Endothelial cell (in vitro differentiated cells): ENCODE measurements at regions not wholly inside any gene's neighbourhood (a gene's known extent, or its start where the extent isn't known, plus 50 kb on each side); places are given as distances from the start of the nearest gene placed in this dataset.

ENCODE experiments used
- DNase-seq: peaks from one replicate; pipeline ENCODE4 v3.0.0; 2021; ENCODE audit warnings: low spot score
- H3K27ac Mint-ChIP-seq: one replicate; pipeline ENCODE4 v1.8.0; 2021; ENCODE audit warnings: mixed read lengths, inconsistent platforms; ENCODE audit not compliant: unreplicated experiment
- H3K27me3 Mint-ChIP-seq: one replicate; pipeline ENCODE4 v1.8.0; 2021; ENCODE audit warnings: mild to moderate bottlenecking, moderate library complexity, mixed read lengths, inconsistent platforms; ENCODE audit not compliant: unreplicated experiment
- H3K36me3 Mint-ChIP-seq: one replicate; pipeline ENCODE4 v1.8.0; 2021; ENCODE audit warnings: mild to moderate bottlenecking, low read depth, mixed read lengths, inconsistent platforms; ENCODE audit not compliant: unreplicated experiment
- H3K4me1 Mint-ChIP-seq: one replicate; pipeline ENCODE4 v1.8.0; 2021; ENCODE audit warnings: mild to moderate bottlenecking, mixed read lengths, inconsistent platforms; ENCODE audit not compliant: unreplicated experiment
- H3K4me3 Mint-ChIP-seq: one replicate; pipeline ENCODE4 v1.8.0; 2021; ENCODE audit warnings: mild to moderate bottlenecking, mixed read lengths, inconsistent platforms; ENCODE audit not compliant: unreplicated experiment
- H3K9me3 Mint-ChIP-seq: one replicate; pipeline ENCODE4 v1.8.0; 2021; ENCODE audit warnings: mixed read lengths, inconsistent platforms; ENCODE audit not compliant: unreplicated experiment
- TF ChIP-seq, protein P1 (sequence below): fragments of 200-600 bp; sonication (generic); IDR thresholded peaks from one replicate; pipeline ENCODE4 v1.5.0; 2021; ENCODE audit warnings: antibody characterized with exemption; ENCODE audit not compliant: unreplicated experiment

DNA sequence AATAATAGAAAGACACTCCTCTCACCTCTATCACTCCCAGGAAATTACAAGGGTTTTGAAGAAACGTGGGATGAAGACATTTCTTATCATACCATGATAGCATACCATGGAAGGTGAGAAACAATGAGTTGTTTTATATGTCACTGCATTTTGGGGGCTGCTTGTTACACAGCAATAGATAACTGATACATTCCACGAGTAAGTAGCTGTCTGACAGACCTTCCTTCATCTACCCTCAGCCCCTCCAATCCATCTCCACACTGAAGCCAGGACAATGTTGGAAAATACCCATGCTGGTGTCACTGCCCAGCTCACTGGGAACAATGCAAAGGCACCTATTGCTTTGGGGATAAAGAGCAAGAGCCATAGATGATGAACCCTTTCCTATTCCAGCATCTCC is 68.9 kb upstream of the USP29 start:
- Mint-ChIP-seq H3K9me3 (peaks cover 53% of the 10 kb centered on the region), H3K27me3 (peaks cover 4% of the 10 kb centered on the region), H3K36me3 (peaks cover 15% of the 10 kb centered on the region), H3K4me1 (no peaks in the 10 kb centered on the region), H3K27ac (no peak overlapping the region), H3K4me3 (no peak overlapping the region)
- TF ChIP-seq, protein P1, sequence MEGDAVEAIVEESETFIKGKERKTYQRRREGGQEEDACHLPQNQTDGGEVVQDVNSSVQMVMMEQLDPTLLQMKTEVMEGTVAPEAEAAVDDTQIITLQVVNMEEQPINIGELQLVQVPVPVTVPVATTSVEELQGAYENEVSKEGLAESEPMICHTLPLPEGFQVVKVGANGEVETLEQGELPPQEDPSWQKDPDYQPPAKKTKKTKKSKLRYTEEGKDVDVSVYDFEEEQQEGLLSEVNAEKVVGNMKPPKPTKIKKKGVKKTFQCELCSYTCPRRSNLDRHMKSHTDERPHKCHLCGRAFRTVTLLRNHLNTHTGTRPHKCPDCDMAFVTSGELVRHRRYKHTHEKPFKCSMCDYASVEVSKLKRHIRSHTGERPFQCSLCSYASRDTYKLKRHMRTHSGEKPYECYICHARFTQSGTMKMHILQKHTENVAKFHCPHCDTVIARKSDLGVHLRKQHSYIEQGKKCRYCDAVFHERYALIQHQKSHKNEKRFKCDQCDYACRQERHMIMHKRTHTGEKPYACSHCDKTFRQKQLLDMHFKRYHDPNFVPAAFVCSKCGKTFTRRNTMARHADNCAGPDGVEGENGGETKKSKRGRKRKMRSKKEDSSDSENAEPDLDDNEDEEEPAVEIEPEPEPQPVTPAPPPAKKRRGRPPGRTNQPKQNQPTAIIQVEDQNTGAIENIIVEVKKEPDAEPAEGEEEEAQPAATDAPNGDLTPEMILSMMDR: no peak
- no peak for DNase-seq

DNA sequence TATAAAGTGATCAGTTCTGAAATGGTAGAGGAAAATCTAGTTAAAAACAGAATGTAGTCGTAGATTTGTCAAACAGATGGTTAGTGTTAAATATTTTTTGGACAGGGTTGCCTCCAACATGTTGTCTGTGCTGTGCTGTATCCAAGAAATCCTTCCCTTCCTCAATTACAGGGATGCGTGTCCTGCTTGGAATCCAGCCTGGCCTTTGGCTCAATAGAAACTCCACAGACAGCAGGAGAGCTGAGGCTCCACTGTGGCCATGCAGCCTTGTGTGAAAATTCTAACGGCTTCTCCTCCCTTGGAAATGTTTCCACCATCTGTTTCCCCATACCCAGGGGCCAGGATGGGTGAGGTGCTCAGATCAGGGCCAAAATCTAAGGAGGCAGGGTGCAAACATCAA is 67.7 kb upstream of the USP29 start:
- H3K36me3 Mint-ChIP-seq: peaks cover 15% of the 10 kb centered on the region
- peaks cover 3% of the 10 kb centered on the region for H3K27me3 Mint-ChIP-seq
- H3K4me3 Mint-ChIP-seq: no peak overlapping the region
- no peaks in the 10 kb centered on the region for H3K4me1 Mint-ChIP-seq
- no peak overlapping the region for H3K27ac Mint-ChIP-seq
- peaks cover 51% of the 10 kb centered on the region for H3K9me3 Mint-ChIP-seq
- no peak for DNase-seq
- TF ChIP-seq, protein P1: no peak

DNA sequence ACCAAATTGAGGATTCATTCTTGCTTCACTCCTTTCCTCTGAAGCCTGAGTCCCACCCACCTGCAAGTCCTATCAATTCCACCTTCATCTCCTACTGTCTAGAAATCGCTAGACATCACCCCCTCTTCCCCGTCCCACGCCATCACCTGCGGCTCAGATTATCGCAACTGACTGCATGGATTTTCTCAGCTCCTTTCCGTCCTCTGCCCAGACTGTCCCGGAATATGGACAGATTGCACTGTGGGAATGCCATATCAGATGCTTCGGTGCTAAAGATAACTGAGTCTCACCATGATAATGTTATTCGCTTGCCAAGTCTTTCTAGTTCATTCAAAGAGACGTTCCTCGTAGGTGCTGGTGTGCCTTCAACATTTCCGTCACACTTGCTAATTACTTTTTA is 66.4 kb upstream of the USP29 start:
- peaks cover 11% of the 10 kb centered on the region for H3K36me3 Mint-ChIP-seq
- TF ChIP-seq, protein P1: no peak
- no peak overlapping the region for H3K4me3 Mint-ChIP-seq
- no peak for DNase-seq
- H3K27me3 Mint-ChIP-seq: peaks cover 3% of the 10 kb centered on the region
- H3K27ac Mint-ChIP-seq: no peak overlapping the region
- H3K9me3 Mint-ChIP-seq: peaks cover 42% of the 10 kb centered on the region
- H3K4me1 Mint-ChIP-seq: no peaks in the 10 kb centered on the region

DNA sequence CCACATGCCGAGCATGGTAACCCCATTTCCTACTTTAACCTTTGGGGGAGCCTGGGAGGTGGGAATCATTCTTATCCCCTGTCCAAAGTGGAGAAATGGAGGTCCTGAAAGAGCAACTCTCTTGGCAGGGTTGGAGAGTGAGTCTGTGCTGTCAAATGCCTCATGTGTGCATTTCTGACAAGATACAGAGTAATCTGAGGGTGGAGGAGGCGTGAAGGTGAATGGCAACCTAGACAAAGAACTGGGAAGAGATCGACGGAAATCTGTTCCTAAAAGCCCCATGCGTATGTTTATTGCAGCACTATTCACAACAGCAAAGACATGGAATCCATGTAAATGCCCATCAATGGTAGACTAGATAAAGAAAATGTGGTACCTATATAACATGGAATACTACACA is 63.8 kb upstream of the USP29 start:
- Mint-ChIP-seq H3K27me3 (peaks cover 3% of the 10 kb centered on the region), H3K9me3 (peaks cover 40% of the 10 kb centered on the region), H3K27ac (no peak overlapping the region), H3K36me3 (peaks cover 9% of the 10 kb centered on the region), H3K4me1 (no peaks in the 10 kb centered on the region), H3K4me3 (no peak overlapping the region)
- DNase-seq: no peak
- TF ChIP-seq, protein P1: no peak

DNA sequence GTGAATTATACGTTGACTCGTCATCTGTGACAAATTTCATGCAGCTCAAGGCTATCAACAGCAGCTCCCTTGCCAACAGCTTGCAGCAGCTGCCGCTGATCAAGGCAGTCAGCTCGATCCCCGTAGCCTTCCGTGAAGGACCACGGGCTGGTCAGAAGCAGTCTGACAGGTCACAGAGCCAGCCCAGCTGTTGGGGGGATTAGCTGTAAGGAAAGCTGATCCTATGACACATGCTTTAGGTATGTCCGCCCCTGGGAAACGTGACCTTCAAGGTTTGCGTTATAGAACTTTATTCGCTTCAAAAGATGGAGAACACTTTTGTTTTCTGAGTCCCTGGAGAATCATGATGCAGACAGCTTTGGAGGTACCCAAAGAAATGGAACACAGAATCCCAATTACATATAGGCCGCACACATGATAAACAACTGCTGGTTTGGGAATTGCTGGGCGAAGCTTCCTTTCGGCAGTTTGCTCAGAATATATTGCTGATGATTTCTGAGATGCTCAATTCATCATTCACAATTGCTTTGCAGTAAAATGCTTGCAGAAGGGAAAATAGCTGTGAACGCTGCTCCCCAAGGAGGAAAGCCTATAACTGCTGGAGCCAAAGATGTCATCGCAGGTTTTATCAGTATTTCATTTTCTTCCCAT is 62.6 kb upstream of the USP29 start:
- Mint-ChIP-seq H3K36me3 (peaks cover 15% of the 10 kb centered on the region), H3K4me3 (no peak overlapping the region), H3K27me3 (peaks cover 3% of the 10 kb centered on the region), H3K27ac (no peak overlapping the region), H3K9me3 (peaks cover 39% of the 10 kb centered on the region), H3K4me1 (no peaks in the 10 kb centered on the region)
- no peak for DNase-seq
- TF ChIP-seq, protein P1: no peak
